Osteocyte (in vitro differentiated cells): ENCODE measurements at regions not wholly inside any gene's neighbourhood (a gene's known extent, or its start where the extent isn't known, plus 50 kb on each side); places are given as distances from the start of the nearest gene placed in this dataset.

Experiments used
- DNase-seq: peaks from one replicate; pipeline ENCODE4 v3.0.0; 2021; ENCODE audit warnings: mixed read lengths; ENCODE audit not compliant: unreplicated experiment; ENCODE audit errors: extremely low spot score
- H3K27ac Mint-ChIP-seq: one replicate; pipeline ENCODE4 v1.8.0; 2021; ENCODE audit warnings: mild to moderate bottlenecking, mixed read lengths; ENCODE audit not compliant: unreplicated experiment
- H3K27me3 Mint-ChIP-seq: one replicate; pipeline ENCODE4 v1.8.0; 2021; ENCODE audit warnings: mixed read lengths; ENCODE audit not compliant: unreplicated experiment
- H3K36me3 Mint-ChIP-seq: one replicate; pipeline ENCODE4 v1.8.0; 2021; ENCODE audit warnings: mixed read lengths; ENCODE audit not compliant: unreplicated experiment
- H3K4me1 Mint-ChIP-seq: one replicate; pipeline ENCODE4 v1.8.0; 2021; ENCODE audit warnings: mixed read lengths; ENCODE audit not compliant: unreplicated experiment
- H3K4me3 Mint-ChIP-seq: one replicate; pipeline ENCODE4 v1.8.0; 2021; ENCODE audit warnings: mild to moderate bottlenecking, moderate library complexity, mixed read lengths; ENCODE audit not compliant: unreplicated experiment
- H3K9me3 Mint-ChIP-seq: one replicate; pipeline ENCODE4 v1.8.0; 2021; ENCODE audit warnings: mixed read lengths; ENCODE audit not compliant: unreplicated experiment
- CTCF ChIP-seq: fragments of 200-600 bp; sonication (generic); IDR thresholded peaks from 2 replicates; pipeline ENCODE4 v1.5.0; 2021; ENCODE audit warnings: antibody characterized with exemption, mild to moderate bottlenecking, moderate library complexity

DNA sequence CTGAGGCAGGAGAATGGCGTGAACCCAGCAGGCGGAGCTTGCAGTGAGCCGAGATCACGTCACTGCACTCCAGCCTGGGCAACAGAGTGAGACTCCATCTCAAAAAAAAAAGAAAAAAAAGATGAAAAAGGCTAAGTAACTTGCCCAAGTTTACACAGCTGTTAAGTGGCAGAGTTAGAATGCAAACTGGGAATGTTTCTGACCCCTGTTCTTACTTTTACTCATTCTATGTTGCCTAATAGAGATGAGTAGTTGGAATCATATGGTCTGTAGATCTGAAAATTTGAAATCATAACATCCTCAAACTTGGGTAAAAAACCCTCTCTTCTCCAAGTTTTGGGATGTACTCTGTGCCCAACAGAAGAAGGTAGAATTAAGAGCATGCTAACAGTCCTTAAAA, 235.8 kb upstream of the RFC3 start:
- Mint-ChIP-seq H3K4me3 (no peak overlapping the region), H3K4me1 (no peaks in the 10 kb centered on the region), H3K27ac (no peak overlapping the region), H3K36me3 (no peaks in the 10 kb centered on the region), H3K9me3 (peaks cover 14% of the 10 kb centered on the region), H3K27me3 (peaks cover 15% of the 10 kb centered on the region)
- no peak for TF ChIP-seq CTCF
- no peak for DNase-seq

GRCh38 chr13:33583398-33583797, 234.6 kb upstream of the RFC3 start:
- H3K4me1 Mint-ChIP-seq: no peaks in the 10 kb centered on the region
- peaks cover 9% of the 10 kb centered on the region for H3K9me3 Mint-ChIP-seq
- no peak overlapping the region for H3K27ac Mint-ChIP-seq
- no peak overlapping the region for H3K4me3 Mint-ChIP-seq
- DNase-seq: no peak
- no peaks in the 10 kb centered on the region for H3K36me3 Mint-ChIP-seq
- peaks cover 10% of the 10 kb centered on the region for H3K27me3 Mint-ChIP-seq
- no peak for TF ChIP-seq CTCF

GRCh38 chr13:33590936-33591335, 227.0 kb upstream of the RFC3 start:
- DNase-seq: no peak
- no peaks in the 10 kb centered on the region for H3K36me3 Mint-ChIP-seq
- no peaks in the 10 kb centered on the region for H3K9me3 Mint-ChIP-seq
- H3K4me3 Mint-ChIP-seq: no peak overlapping the region
- H3K4me1 Mint-ChIP-seq: no peaks in the 10 kb centered on the region
- no peak overlapping the region for H3K27ac Mint-ChIP-seq
- peaks cover 3% of the 10 kb centered on the region for H3K27me3 Mint-ChIP-seq
- TF ChIP-seq CTCF: no peak

DNA sequence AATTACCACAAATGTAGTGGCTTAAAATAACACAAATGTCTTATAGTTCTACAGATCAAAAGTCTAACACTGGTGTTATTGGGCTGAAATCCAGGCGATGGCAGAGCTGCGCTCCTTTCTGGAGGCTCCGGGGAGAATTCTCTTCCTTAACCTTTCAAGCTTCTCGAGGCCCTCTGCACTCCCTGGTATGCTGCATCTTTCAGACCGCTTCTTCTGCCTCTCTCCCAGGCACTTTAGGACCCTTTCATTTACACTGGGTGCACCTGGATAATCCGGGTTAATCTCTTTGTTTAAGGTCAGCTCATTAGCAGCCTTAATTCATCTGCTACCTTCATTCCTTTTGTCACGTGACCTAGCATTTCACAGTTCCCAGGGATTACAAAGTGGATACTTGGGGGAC, 211.3 kb upstream of the RFC3 start:
- Mint-ChIP-seq H3K4me3 (no peak overlapping the region), H3K27me3 (peaks cover under 1% of the 10 kb centered on the region), H3K4me1 (peaks cover 8% of the 10 kb centered on the region), H3K9me3 (peaks cover 13% of the 10 kb centered on the region), H3K27ac (no peak overlapping the region), H3K36me3 (no peaks in the 10 kb centered on the region)
- TF ChIP-seq CTCF: peak; percentile 32
- DNase-seq: no peak

- Mint-ChIP-seq H3K27me3 (peaks cover 4% of the 10 kb centered on the region), H3K36me3 (no peaks in the 10 kb centered on the region), H3K9me3 (no peaks in the 10 kb centered on the region), H3K4me3 (no peak overlapping the region), H3K4me1 (peaks cover 8% of the 10 kb centered on the region), H3K27ac (peak overlapping the region; percentile 62)
- no peak for TF ChIP-seq CTCF
- DNase-seq: no peak
Measured at GRCh38 chr13:33610438-33611120, 207.4 kb upstream of the RFC3 start.
